ENCODE measurements at regions not wholly inside any gene's neighbourhood (a gene's known extent, or its start where the extent isn't known, plus 50 kb on each side); places are given as distances from the start of the nearest gene placed in this dataset.

GRCh38 chr2:9735335-9735734, 104.5 kb upstream of the YWHAQ start:
- TF ChIP-seq POLR2AphosphoS5 (IDR thresholded peaks at IDR 0.05) (no peak), CTCF (IDR thresholded peaks at IDR 0.05) (no peak), POLR2A (IDR thresholded peaks at IDR 0.05) (no peak), EP300 (IDR thresholded peaks at IDR 0.05) (no peak)

Data from stomach (tissue), 4 donors.